ENCODE measurements at regions not wholly inside any gene's neighbourhood (a gene's known extent, or its start where the extent isn't known, plus 50 kb on each side); places are given as distances from the start of the nearest gene placed in this dataset.

DNA sequence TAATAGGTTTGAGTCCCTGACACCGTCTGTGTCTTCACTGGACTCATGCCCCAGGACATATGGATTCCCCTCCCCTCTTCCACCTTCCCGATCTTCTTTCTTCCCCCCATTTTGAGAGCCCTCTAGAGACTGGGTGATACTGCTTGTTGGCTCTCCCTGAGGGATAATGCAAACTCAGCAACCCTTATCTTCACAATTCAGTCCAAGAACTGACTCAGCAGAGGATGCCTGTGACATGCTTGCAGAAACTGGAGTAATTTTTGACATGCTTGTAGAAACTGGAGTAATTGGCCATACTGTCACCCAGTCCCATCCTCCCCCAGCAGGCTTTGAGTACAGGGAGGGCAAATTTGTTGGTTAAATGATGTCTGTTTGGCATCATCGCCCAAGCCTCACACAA lies 127.6 kb upstream of the CTTNBP2NL start:
- Histone ChIP-seq H2AFZ (ENCODE audit: low read depth, low read length) (no peak overlapping the region), H3K9me3 (replicated peaks; ENCODE audit: control insufficient read depth, insufficient read depth, low read depth, low read length) (no peaks in the 10 kb centered on the region), H4K20me1 (replicated peaks; ENCODE audit: control insufficient read depth, insufficient read depth, low read length) (no peaks in the 10 kb centered on the region), H3K27me3 (ENCODE audit: control insufficient read depth in 2 of 2, insufficient read depth in 2 of 2, low read length in 2 of 2) (no peaks in the 10 kb centered on the region), H3K79me2 (ENCODE audit: control insufficient read depth, insufficient read depth, low read length) (no peaks in the 10 kb centered on the region), H3K4me3 (no peak overlapping the region), H3K9ac (ENCODE audit: insufficient read depth in 1 of 2, low read depth in 2 of 2, low read length in 2 of 2) (no peak overlapping the region), H3K27ac (ENCODE audit: extremely low read depth, low read depth, low read length) (no peak overlapping the region), H3K9me1 (ENCODE audit: control insufficient read depth, insufficient read depth, low read length) (no peaks in the 10 kb centered on the region), H3K4me1 (replicated peaks in 1 of 2; ENCODE audit: control insufficient read depth in 2 of 2, insufficient read depth in 2 of 2, low read length in 2 of 2) (peaks cover 0 to 5% of the 10 kb centered on the region in 2 experiments; a peak in 2 of 5 replicates), H3K36me3 (ENCODE audit: control insufficient read depth, insufficient read depth, low read length) (no peaks in the 10 kb centered on the region), H3K4me2 (ENCODE audit: insufficient read depth, low read length) (no peak overlapping the region)
- in situ Hi-C loops (cut with MboI), result no loop called here
- ATAC-seq (0 out of 3 replicates have a peak, but pooled peaks have one; percentile 27), DNase-seq (ENCODE audit: extremely low read depth in 1 of 4, low spot score in 3 of 4) (peak in 1 of 4 experiments; percentile 7), FAIRE-seq (peak; percentile 69)
- intact Hi-C loops (cut with micrococcal nuclease), result no loop called here
- ChIA-PET POLR2A (no interaction called here), CTCF (ENCODE audit: low intra/inter-chr PET ratio) (no interaction called here)
- WGBS (ENCODE audit: insufficient coverage, low coverage, missing lambda C conversion rate), result 0% methylated on average over 3 of the region's 3 CpGs
- no TSS peak for BruUV-seq (replicated peaks)
- no peak for TF ChIP-seq PATZ1 (CRISPR knock-in tag; IDR thresholded peaks at IDR 0.05; ENCODE audit: borderline replicate concordance)
- peak; percentile 97 for TF ChIP-seq C11orf30 (IDR thresholded peaks at IDR 0.05; ENCODE audit: low read depth)
- TF ChIP-seq CEBPZ (IDR thresholded peaks at IDR 0.05; ENCODE audit: borderline replicate concordance, low read depth, low read length), result no peak
- TF ChIP-seq MAFF (IDR thresholded peaks at IDR 0.05; ENCODE audit: low read length), result peak; percentile 88
- TF ChIP-seq MAFK (IDR thresholded peaks at IDR 0.05; ENCODE audit: low read length), result peak; percentile 91
- TF ChIP-seq CBFA2T3 (IDR thresholded peaks at IDR 0.05), result no peak
- TF ChIP-seq, protein P1, sequence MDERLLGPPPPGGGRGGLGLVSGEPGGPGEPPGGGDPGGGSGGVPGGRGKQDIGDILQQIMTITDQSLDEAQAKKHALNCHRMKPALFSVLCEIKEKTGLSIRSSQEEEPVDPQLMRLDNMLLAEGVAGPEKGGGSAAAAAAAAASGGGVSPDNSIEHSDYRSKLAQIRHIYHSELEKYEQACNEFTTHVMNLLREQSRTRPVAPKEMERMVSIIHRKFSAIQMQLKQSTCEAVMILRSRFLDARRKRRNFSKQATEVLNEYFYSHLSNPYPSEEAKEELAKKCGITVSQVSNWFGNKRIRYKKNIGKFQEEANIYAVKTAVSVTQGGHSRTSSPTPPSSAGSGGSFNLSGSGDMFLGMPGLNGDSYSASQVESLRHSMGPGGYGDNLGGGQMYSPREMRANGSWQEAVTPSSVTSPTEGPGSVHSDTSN (CRISPR knock-in tag; IDR thresholded peaks at IDR 0.05; ENCODE audit: low read depth), result no peak
- TF ChIP-seq, protein P1 (tag; conservative IDR thresholded peaks at IDR 0.05; ENCODE audit: low read depth), result 0 out of 2 replicates have a peak, but pooled peaks have one; percentile 10
- peak; percentile 32; the same call in 1 of the 2 replicates for TF ChIP-seq NFE2 (IDR thresholded peaks at IDR 0.05; ENCODE audit: low read depth)
- peak; percentile 97 for TF ChIP-seq ZNF316 (IDR thresholded peaks at IDR 0.05)
- TF ChIP-seq MAFG (tag; conservative IDR thresholded peaks at IDR 0.05), result peak; percentile 99
- TF ChIP-seq BACH1 (tag; IDR thresholded peaks at IDR 0.05), result peak; percentile 42; the same call in 1 of the 2 replicates

Measured in K562 (cell line).